T-cell (primary cell): ENCODE measurements at regions not wholly inside any gene's neighbourhood (a gene's known extent, or its start where the extent isn't known, plus 50 kb on each side); places are given as distances from the start of the nearest gene placed in this dataset.

Experiments used
- ATAC-seq, 4 experiments: fragments of 200-7000 bp in 3 of 4; fragments of 150-1000 bp in 1 of 4; cut with Tn5 transposase; replicated peaks in 1 of 4; 1 replicate in 3 of 4; 2 replicates in 1 of 4; pipeline ENCODE4 v1.10.0; 2021; ENCODE audit warnings: moderate library complexity in 3 of 4, mild to moderate bottlenecking in 2 of 4, moderate number of reproducible peaks in 1 of 4
- CTCF ChIA-PET, 2 donors: fragments of 300-600 bp; sonication (Branson Sonifier 250); formaldehyde crosslinking; loops; one replicate each; lab custom pipeline; 2022; ENCODE audit warnings: antibody characterized with exemption in 2 of 2; lab: Charles Lee
- POLR2A ChIA-PET, 2 donors: fragments of 300-600 bp; sonication (Branson Sonifier 250); formaldehyde crosslinking; loops; one replicate each; lab custom pipeline; 2022; ENCODE audit warnings: antibody characterized with exemption in 2 of 2; lab: Charles Lee
- DNase-seq, 35 experiments: peaks; one replicate each; pipeline versions ENCODE4 v3.0.0 to v3.0.0-alpha.2; 2013 to 2023
- H3K27ac ChIP-seq: one replicate; pipeline ENCODE4 v1.5.1; 2013; ENCODE audit warnings: low read length
- H3K27me3 ChIP-seq, 2 experiments: replicated peaks in 1 of 2; 1 replicate in 1 of 2; 2 replicates in 1 of 2; pipeline versions ENCODE4 v1.6.1 to v1.7.0; 2013; ENCODE audit warnings: low read length in 1 of 2, mixed read lengths in 1 of 2; ENCODE audit not compliant: control insufficient read depth in 2 of 2, insufficient read depth in 2 of 2; ENCODE audit errors: extremely low read depth in 1 of 2
- H3K36me3 ChIP-seq, 2 donors: 1 replicate in 1 of 2; 2 replicates in 1 of 2; pipeline versions ENCODE4 v1.6.1 to v1.7.0; 2013; ENCODE audit warnings: low read length in 1 of 2; ENCODE audit not compliant: control insufficient read depth in 2 of 2, insufficient read depth in 1 of 2; ENCODE audit errors: extremely low read depth in 1 of 2
- H3K4me1 ChIP-seq, 2 experiments: 1 replicate in 1 of 2; 2 replicates in 1 of 2; pipeline versions ENCODE4 v1.6.1 to v1.7.0; 2013; ENCODE audit warnings: low read length in 2 of 2, mixed read lengths in 1 of 2; ENCODE audit not compliant: insufficient read depth in 2 of 2, control insufficient read depth in 1 of 2; ENCODE audit errors: extremely low read depth in 1 of 2
- H3K4me3 ChIP-seq, 2 donors: 1 replicate in 1 of 2; 2 replicates in 1 of 2; pipeline versions ENCODE4 v1.5.1 to v1.7.0; 2013; ENCODE audit warnings: mild to moderate bottlenecking in 2 of 2, low read length in 1 of 2, moderate library complexity in 1 of 2; ENCODE audit not compliant: control insufficient read depth in 1 of 2; ENCODE audit errors: extremely low read depth in 1 of 2
- H3K9me3 ChIP-seq: 2 replicates; pipeline ENCODE4 v1.7.0; 2013
- H3K27ac Mint-ChIP-seq, 2 donors: one replicate each; pipeline ENCODE4 v1.8.0; 2020 to 2021; ENCODE audit warnings: mild to moderate bottlenecking in 2 of 2, mixed read lengths in 2 of 2
- H3K27me3 Mint-ChIP-seq, 2 donors: one replicate each; pipeline ENCODE4 v1.8.0; 2021 to 2022; ENCODE audit warnings: mixed read lengths in 2 of 2
- H3K36me3 Mint-ChIP-seq: one replicate; pipeline ENCODE4 v1.8.0; 2021; ENCODE audit warnings: mixed read lengths
- H3K4me1 Mint-ChIP-seq, 3 donors: one replicate each; pipeline ENCODE4 v1.8.0; 2020 to 2022; ENCODE audit warnings: mixed read lengths in 3 of 3, mild to moderate bottlenecking in 1 of 3
- H3K4me3 Mint-ChIP-seq, 3 donors: one replicate each; pipeline ENCODE4 v1.8.0; 2020 to 2022; ENCODE audit warnings: mild to moderate bottlenecking in 3 of 3, mixed read lengths in 3 of 3, moderate library complexity in 3 of 3
- H3K9me3 Mint-ChIP-seq, 3 donors: one replicate each; pipeline ENCODE4 v1.8.0; 2020 to 2022; ENCODE audit warnings: mixed read lengths in 3 of 3
- WGBS: methylation state at CpG from one replicate; pipeline ENCODE4 v1.1.5; 2013; ENCODE audit warnings: missing lambda C conversion rate; ENCODE audit not compliant: insufficient coverage; 5-methylcytosine and 5-hydroxymethylcytosine counted together

- ChIA-PET CTCF (no interaction called here), POLR2A (no interaction called here)
- no peak for ATAC-seq
- no peaks in the 10 kb centered on the region for H3K9me3 Mint-ChIP-seq
- H3K27ac ChIP-seq = no peak overlapping the region
- no peak overlapping the region for H3K4me3 ChIP-seq
- no peak overlapping the region for H3K4me3 Mint-ChIP-seq
- H3K27me3 ChIP-seq = peaks cover 0 to 15% of the 10 kb centered on the region in 2 experiments
- H3K27me3 Mint-ChIP-seq = peaks cover 11 to 16% of the 10 kb centered on the region in 2 donors
- H3K4me1 Mint-ChIP-seq = no peaks in the 10 kb centered on the region
- H3K36me3 ChIP-seq = no peaks in the 10 kb centered on the region
- no peak overlapping the region for H3K27ac Mint-ChIP-seq
- DNase-seq = peak in 1 of 35 experiments; percentile 18
- H3K4me1 ChIP-seq = no peaks in the 10 kb centered on the region
- no peaks in the 10 kb centered on the region for H3K9me3 ChIP-seq
- 71% methylated on average over 5 of the region's 11 CpGs for WGBS
- H3K36me3 Mint-ChIP-seq = no peaks in the 10 kb centered on the region
Measured at GRCh38 chr2:238644095-238645081, 203.5 kb upstream of the TWIST2 start.

GRCh38 chr2:238645095-238645494, 202.8 kb upstream of the TWIST2 start:
- H3K27ac Mint-ChIP-seq = no peak overlapping the region
- no peaks in the 10 kb centered on the region for H3K4me1 ChIP-seq
- ATAC-seq (no peak), DNase-seq (no peak)
- H3K9me3 Mint-ChIP-seq = no peaks in the 10 kb centered on the region
- H3K9me3 ChIP-seq = no peaks in the 10 kb centered on the region
- ChIA-PET CTCF (interaction anchor here in 1 of 2 donors (0.6 kb wide), 1 partner anchor 75 kb away, joined by 6 read pairs; no protein-coding TSS in a partner anchor), POLR2A (no interaction called here)
- H3K36me3 ChIP-seq = no peaks in the 10 kb centered on the region
- H3K27me3 Mint-ChIP-seq = peaks cover 12 to 15% of the 10 kb centered on the region in 2 donors
- H3K4me1 Mint-ChIP-seq = no peaks in the 10 kb centered on the region
- H3K36me3 Mint-ChIP-seq = no peaks in the 10 kb centered on the region
- H3K27me3 ChIP-seq = peaks cover 0 to 19% of the 10 kb centered on the region in 2 experiments
- H3K4me3 Mint-ChIP-seq = no peak overlapping the region
- H3K4me3 ChIP-seq = no peak overlapping the region
- no peak overlapping the region for H3K27ac ChIP-seq
- WGBS = 83% methylated on average over 3 of the region's 6 CpGs

- Histone ChIP-seq H3K4me3 (no peak overlapping the region), H3K27me3 (peaks cover 0 to 25% of the 10 kb centered on the region in 2 experiments), H3K9me3 (no peaks in the 10 kb centered on the region), H3K4me1 (no peaks in the 10 kb centered on the region), H3K36me3 (no peaks in the 10 kb centered on the region), H3K27ac (no peak overlapping the region)
- no CpG with 5 or more reads among the region's 1 CpG for WGBS
- H3K4me1 Mint-ChIP-seq = no peaks in the 10 kb centered on the region
- H3K9me3 Mint-ChIP-seq = no peaks in the 10 kb centered on the region
- ChIA-PET CTCF (interaction anchor here in 1 of 2 donors (0.6 kb wide), 1 partner anchor 75 kb away, joined by 6 read pairs; no protein-coding TSS in a partner anchor), POLR2A (no interaction called here)
- ATAC-seq = no peak
- no peak overlapping the region for H3K27ac Mint-ChIP-seq
- H3K36me3 Mint-ChIP-seq = no peaks in the 10 kb centered on the region
- DNase-seq = no peak
- no peak overlapping the region for H3K4me3 Mint-ChIP-seq
- peaks cover 11 to 12% of the 10 kb centered on the region in 2 donors for H3K27me3 Mint-ChIP-seq
Measured at GRCh38 chr2:238645716-238646115, 202.2 kb upstream of the TWIST2 start.

GRCh38 chr2:238646281-238646680, 201.6 kb upstream of the TWIST2 start:
- Mint-ChIP-seq H3K36me3 (no peaks in the 10 kb centered on the region), H3K27ac (no peak overlapping the region), H3K4me3 (no peak overlapping the region)

GRCh38 chr2:238646803-238647202, 201.1 kb upstream of the TWIST2 start:
- Mint-ChIP-seq H3K27me3 (peaks cover 7 to 13% of the 10 kb centered on the region in 2 donors), H3K4me3 (no peak overlapping the region), H3K36me3 (no peaks in the 10 kb centered on the region), H3K4me1 (no peaks in the 10 kb centered on the region), H3K27ac (no peak overlapping the region), H3K9me3 (no peaks in the 10 kb centered on the region)
- CTCF ChIA-PET = no interaction called here
- no peak overlapping the region for H3K27ac ChIP-seq
- ATAC-seq (no peak), DNase-seq (no peak)
- no peak overlapping the region for H3K4me3 ChIP-seq
- peaks cover 0 to 31% of the 10 kb centered on the region in 2 experiments for H3K27me3 ChIP-seq
- H3K9me3 ChIP-seq = no peaks in the 10 kb centered on the region
- POLR2A ChIA-PET = no interaction called here
- 69% methylated on average over 4 of the region's 4 CpGs for WGBS
- H3K4me1 ChIP-seq = no peaks in the 10 kb centered on the region
- H3K36me3 ChIP-seq = no peaks in the 10 kb centered on the region

More at GRCh38 chr2:238646281-238646680, 201.6 kb upstream of the TWIST2 start:
- no peak for DNase-seq
- H3K4me3 ChIP-seq = no peak overlapping the region
- POLR2A ChIA-PET = no interaction called here
- ATAC-seq = no peak
- no peaks in the 10 kb centered on the region for H3K36me3 ChIP-seq
- Mint-ChIP-seq H3K4me1 (no peaks in the 10 kb centered on the region), H3K27me3 (peaks cover 9 to 13% of the 10 kb centered on the region in 2 donors), H3K9me3 (no peaks in the 10 kb centered on the region)
- no peaks in the 10 kb centered on the region for H3K9me3 ChIP-seq
- H3K4me1 ChIP-seq = no peaks in the 10 kb centered on the region
- 81% methylated on average over 2 of the region's 4 CpGs for WGBS
- no peak overlapping the region for H3K27ac ChIP-seq
- CTCF ChIA-PET = no interaction called here
- H3K27me3 ChIP-seq = peaks cover 0 to 29% of the 10 kb centered on the region in 2 experiments

- 95% methylated on average over 3 of the region's 7 CpGs for WGBS
- no peaks in the 10 kb centered on the region for H3K4me1 ChIP-seq
- Mint-ChIP-seq H3K4me1 (no peaks in the 10 kb centered on the region), H3K9me3 (no peaks in the 10 kb centered on the region), H3K4me3 (no peak overlapping the region), H3K27ac (no peak overlapping the region), H3K27me3 (peaks cover 14 to 15% of the 10 kb centered on the region in 2 donors), H3K36me3 (no peaks in the 10 kb centered on the region)
- DNase-seq = no peak
- no peaks in the 10 kb centered on the region for H3K36me3 ChIP-seq
- H3K27me3 ChIP-seq = peaks cover 0 to 27% of the 10 kb centered on the region in 2 experiments
- ATAC-seq = no peak
- ChIA-PET POLR2A (interaction anchor here in 1 of 2 donors (0.6 kb wide), 1 partner anchor 16 kb away, joined by 3 read pairs; no protein-coding TSS in a partner anchor), CTCF (no interaction called here)
- H3K27ac ChIP-seq = no peak overlapping the region
- H3K9me3 ChIP-seq = no peaks in the 10 kb centered on the region
- no peak overlapping the region for H3K4me3 ChIP-seq
Measured at GRCh38 chr2:238649123-238649522, 198.8 kb upstream of the TWIST2 start.
